ENCODE measurements at regions not wholly inside any gene's neighbourhood (a gene's known extent, or its start where the extent isn't known, plus 50 kb on each side); places are given as distances from the start of the nearest gene placed in this dataset.

DNA sequence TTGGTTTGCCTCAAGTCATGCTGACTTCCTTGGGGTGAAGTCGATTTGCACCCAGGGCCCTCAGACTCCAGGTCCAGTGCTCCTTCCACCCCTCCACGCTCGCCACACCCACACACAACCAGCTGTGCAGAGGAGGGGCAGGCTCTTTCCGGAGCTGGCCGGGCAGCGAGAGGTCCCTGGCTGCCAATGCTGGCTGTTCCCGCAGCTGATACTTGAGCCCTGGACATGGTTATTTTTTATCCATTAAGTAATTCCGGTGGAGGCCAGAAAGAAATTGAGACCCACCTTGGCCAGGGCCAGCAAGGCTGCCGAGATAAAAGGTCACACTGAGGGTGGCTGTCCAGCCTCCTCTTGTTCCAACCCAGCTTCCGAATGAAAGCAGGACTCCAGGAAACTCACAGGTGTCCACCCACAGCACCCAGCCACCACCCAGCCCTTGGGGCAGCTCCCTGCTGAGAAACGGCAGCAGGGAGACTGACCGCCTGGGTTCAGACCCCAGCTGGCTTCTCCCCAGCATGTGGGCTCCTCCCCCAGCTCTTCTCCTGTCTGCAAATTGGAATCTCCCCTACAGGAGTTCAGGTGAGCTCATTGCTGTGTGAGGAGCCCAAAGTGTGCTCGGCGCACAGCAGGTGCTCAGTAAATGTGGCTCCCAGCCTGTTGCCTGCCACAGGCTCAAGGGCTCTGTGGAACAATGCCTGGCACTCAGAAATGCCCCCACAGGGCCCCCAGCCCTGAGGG lies 77.8 kb downstream of the PDGFA start:
- BruUV-seq (replicated peaks): no TSS peak
- CTCF ChIA-PET: no interaction called here
- H3K4me1 ChIP-seq (ENCODE audit: control insufficient read depth in 1 of 2, insufficient read depth in 2 of 2, low read length in 2 of 2): no peaks in the 10 kb centered on the region
- no peak overlapping the region for H2AFZ ChIP-seq (ENCODE audit: low read depth, low read length, poor library complexity, severe bottlenecking)
- no peak overlapping the region for H3K27ac ChIP-seq (ENCODE audit: low read depth, low read length)
- TF ChIP-seq JUND (IDR thresholded peaks at IDR 0.05) (no peak), ZFX (IDR thresholded peaks at IDR 0.05) (no peak), YY1 (IDR thresholded peaks at IDR 0.05; ENCODE audit: extremely low read depth, insufficient replicate concordance, low read depth, low read length) (no peak), EGR1 (IDR thresholded peaks at IDR 0.05; ENCODE audit: low read depth) (no peak)
- no peaks in the 10 kb centered on the region for H3K9me2 ChIP-seq (ENCODE audit: insufficient read depth)
- H3K9me3 ChIP-seq (ENCODE audit: control insufficient read depth in 1 of 2, insufficient read depth in 1 of 2, low read depth in 1 of 2, low read length in 2 of 2): no peaks in the 10 kb centered on the region; a peak in 1 of 4 replicates
- no peaks in the 10 kb centered on the region for H3K27me3 ChIP-seq (ENCODE audit: insufficient read depth, low read length)
- H3K79me2 ChIP-seq (ENCODE audit: insufficient read depth, low read length): no peaks in the 10 kb centered on the region
- no peaks in the 10 kb centered on the region for H4K20me1 ChIP-seq (ENCODE audit: insufficient read depth)
- no peak overlapping the region for H3K4me3 ChIP-seq (replicated peaks in 1 of 2; ENCODE audit: low read depth in 1 of 2, low read length in 2 of 2)
- ATAC-seq: no peak
- RAD21 ChIA-PET (ENCODE audit: low non-redundant PET in 1 of 2, low total read pairs in 2 of 2, uncharacterized antibody in 2 of 2, unreplicated experiment in 2 of 2): no interaction called here
- POLR2A ChIA-PET: no interaction called here
- no peaks in the 10 kb centered on the region for H3K36me3 ChIP-seq (ENCODE audit: control insufficient read depth in 1 of 2, insufficient read depth in 2 of 2, low read length in 2 of 2)
- no peak overlapping the region for H3K4me2 ChIP-seq (ENCODE audit: low read length)
- no peak overlapping the region for H3K9ac ChIP-seq (ENCODE audit: low read length)
- intact Hi-C loops (cut with micrococcal nuclease): no loop called here
- DNase-seq (ENCODE audit: low read depth, low spot score): no peak

- RAD21 ChIA-PET (ENCODE audit: low non-redundant PET in 1 of 2, low total read pairs in 2 of 2, uncharacterized antibody in 2 of 2, unreplicated experiment in 2 of 2): no interaction called here
- intact Hi-C loops (cut with micrococcal nuclease): no loop called here
- POLR2A ChIA-PET: no interaction called here
These were observed 77.2 kb downstream of the PDGFA start for GRCh38 chr7:442457-442856.

More at GRCh38 chr7:442457-442856, 77.2 kb downstream of the PDGFA start:
- Histone ChIP-seq H3K4me1 (ENCODE audit: control insufficient read depth in 1 of 2, insufficient read depth in 2 of 2, low read length in 2 of 2) (no peaks in the 10 kb centered on the region), H3K79me2 (ENCODE audit: insufficient read depth, low read length) (no peaks in the 10 kb centered on the region), H3K27ac (ENCODE audit: low read depth, low read length) (no peak overlapping the region), H4K20me1 (ENCODE audit: insufficient read depth) (no peaks in the 10 kb centered on the region), H3K4me2 (ENCODE audit: low read length) (no peak overlapping the region), H3K4me3 (replicated peaks in 1 of 2; ENCODE audit: low read depth in 1 of 2, low read length in 2 of 2) (no peak overlapping the region), H3K9me2 (ENCODE audit: insufficient read depth) (no peaks in the 10 kb centered on the region), H3K9me3 (ENCODE audit: control insufficient read depth in 1 of 2, insufficient read depth in 1 of 2, low read depth in 1 of 2, low read length in 2 of 2) (no peaks in the 10 kb centered on the region; a peak in 1 of 4 replicates), H2AFZ (ENCODE audit: low read depth, low read length, poor library complexity, severe bottlenecking) (no peak overlapping the region), H3K9ac (ENCODE audit: low read length) (no peak overlapping the region), H3K36me3 (ENCODE audit: control insufficient read depth in 1 of 2, insufficient read depth in 2 of 2, low read length in 2 of 2) (no peaks in the 10 kb centered on the region), H3K27me3 (ENCODE audit: insufficient read depth, low read length) (no peaks in the 10 kb centered on the region)
- no peak for ATAC-seq
- no peak for DNase-seq (ENCODE audit: low read depth, low spot score)
- no TSS peak for BruUV-seq (replicated peaks)
- TF ChIP-seq ZNF274 (IDR thresholded peaks at IDR 0.05; ENCODE audit: low read depth, low read length) (no peak), CBX3 (IDR thresholded peaks at IDR 0.05; ENCODE audit: low read depth) (no peak), SIN3A (IDR thresholded peaks at IDR 0.05; ENCODE audit: low read depth) (no peak), FOSL1 (IDR thresholded peaks at IDR 0.05; ENCODE audit: low read depth) (no peak), ZFX (IDR thresholded peaks at IDR 0.05) (no peak), REST (IDR thresholded peaks at IDR 0.05; ENCODE audit: low read depth) (no peak), ELF1 (IDR thresholded peaks at IDR 0.05; ENCODE audit: borderline replicate concordance, low read depth) (no peak), CEBPB (IDR thresholded peaks at IDR 0.05; ENCODE audit: low read depth) (no peak), RAD21 (IDR thresholded peaks at IDR 0.05; ENCODE audit: low read depth) (no peak)
- TF ChIP-seq, protein P1, sequence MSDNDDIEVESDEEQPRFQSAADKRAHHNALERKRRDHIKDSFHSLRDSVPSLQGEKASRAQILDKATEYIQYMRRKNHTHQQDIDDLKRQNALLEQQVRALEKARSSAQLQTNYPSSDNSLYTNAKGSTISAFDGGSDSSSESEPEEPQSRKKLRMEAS (IDR thresholded peaks at IDR 0.05): no peak
- TF ChIP-seq, protein P2, sequence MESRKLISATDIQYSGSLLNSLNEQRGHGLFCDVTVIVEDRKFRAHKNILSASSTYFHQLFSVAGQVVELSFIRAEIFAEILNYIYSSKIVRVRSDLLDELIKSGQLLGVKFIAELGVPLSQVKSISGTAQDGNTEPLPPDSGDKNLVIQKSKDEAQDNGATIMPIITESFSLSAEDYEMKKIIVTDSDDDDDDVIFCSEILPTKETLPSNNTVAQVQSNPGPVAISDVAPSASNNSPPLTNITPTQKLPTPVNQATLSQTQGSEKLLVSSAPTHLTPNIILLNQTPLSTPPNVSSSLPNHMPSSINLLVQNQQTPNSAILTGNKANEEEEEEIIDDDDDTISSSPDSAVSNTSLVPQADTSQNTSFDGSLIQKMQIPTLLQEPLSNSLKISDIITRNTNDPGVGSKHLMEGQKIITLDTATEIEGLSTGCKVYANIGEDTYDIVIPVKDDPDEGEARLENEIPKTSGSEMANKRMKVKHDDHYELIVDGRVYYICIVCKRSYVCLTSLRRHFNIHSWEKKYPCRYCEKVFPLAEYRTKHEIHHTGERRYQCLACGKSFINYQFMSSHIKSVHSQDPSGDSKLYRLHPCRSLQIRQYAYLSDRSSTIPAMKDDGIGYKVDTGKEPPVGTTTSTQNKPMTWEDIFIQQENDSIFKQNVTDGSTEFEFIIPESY (IDR thresholded peaks at IDR 0.05; ENCODE audit: extremely low read depth, insufficient replicate concordance, low read length): no peak
- CTCF ChIA-PET: no interaction called here
